OCI-LY1 (cell line): ENCODE measurements at regions not wholly inside any gene's neighbourhood (a gene's known extent, or its start where the extent isn't known, plus 50 kb on each side); places are given as distances from the start of the nearest gene placed in this dataset.

Experiments
- H2AFZ ChIP-seq: fragments of 200-600 bp; sonication (generic), shearing (Covaris generic); 2 replicates; pipeline ENCODE4 v1.6.0; 2014; ENCODE audit warnings: antibody characterized with exemption, mild to moderate bottlenecking, low read length
- H3F3A ChIP-seq: fragments of 200-600 bp; sonication (generic), shearing (Covaris generic); 2 replicates; pipeline ENCODE4 v1.6.0; 2014; ENCODE audit warnings: mild to moderate bottlenecking, antibody characterized with exemption, low read length, moderate library complexity; ENCODE audit not compliant: insufficient read depth
- H3K27ac ChIP-seq: fragments of 200-600 bp; sonication (generic); 2 replicates; pipeline ENCODE4 v1.5.1; 2014; ENCODE audit warnings: low read length, mixed run types, mild to moderate bottlenecking, low read depth; ENCODE audit not compliant: poor library complexity, severe bottlenecking
- H3K27me3 ChIP-seq: fragments of 200-600 bp; sonication (generic); 2 replicates; pipeline ENCODE4 v1.6.0; 2014; ENCODE audit warnings: antibody characterized with exemption, mild to moderate bottlenecking, low read length, moderate library complexity; ENCODE audit not compliant: insufficient read depth
- H3K36me3 ChIP-seq: fragments of 200-600 bp; sonication (generic); 2 replicates; pipeline ENCODE4 v1.6.1; 2014; ENCODE audit warnings: mild to moderate bottlenecking, antibody characterized with exemption, low read length, moderate library complexity, mixed read lengths; ENCODE audit not compliant: insufficient read depth
- H3K4me1 ChIP-seq: fragments of 200-600 bp; sonication (generic); 2 replicates; pipeline ENCODE4 v1.5.1; 2014; ENCODE audit warnings: mild to moderate bottlenecking, low read length, moderate library complexity; ENCODE audit not compliant: insufficient read depth, severe bottlenecking
- H3K4me2 ChIP-seq: fragments of 200-600 bp; sonication (generic), shearing (Covaris generic); 2 replicates; pipeline ENCODE4 v1.6.1; 2014; ENCODE audit warnings: low read length
- H3K4me3 ChIP-seq: fragments of 200-600 bp; sonication (generic); 2 replicates; pipeline ENCODE4 v1.5.1; 2014; ENCODE audit warnings: low read length, low read depth, mild to moderate bottlenecking, mixed read lengths; ENCODE audit not compliant: poor library complexity, severe bottlenecking
- H3K79me2 ChIP-seq: fragments of 200-600 bp; shearing (Covaris generic); 2 replicates; pipeline ENCODE4 v1.6.1; 2016; ENCODE audit warnings: mixed run types, low read length, mixed read lengths; ENCODE audit not compliant: insufficient read depth
- H3K9ac ChIP-seq: fragments of 200-600 bp; sonication (generic), shearing (Covaris generic); 2 replicates; pipeline ENCODE4 v1.6.1; 2014; ENCODE audit warnings: mild to moderate bottlenecking, low read length, mixed read lengths
- H3K9me2 ChIP-seq: fragments of 200-600 bp; sonication (generic), shearing (Covaris generic); 2 replicates; pipeline ENCODE4 v1.6.1; 2014; ENCODE audit warnings: low read depth, mild to moderate bottlenecking, low read length, mixed read lengths
- H3K9me3 ChIP-seq: fragments of 200-600 bp; shearing (Covaris generic); 2 replicates; pipeline ENCODE4 v1.6.1; 2014; ENCODE audit warnings: low read length, mixed read lengths
- H4K20me1 ChIP-seq: fragments of 200-600 bp; sonication (generic), shearing (Covaris generic); 2 replicates; pipeline ENCODE4 v1.6.0; 2016; ENCODE audit warnings: mild to moderate bottlenecking, low read length; ENCODE audit not compliant: insufficient read depth
- CTCF ChIP-seq: fragments of 200-600 bp; sonication (generic), shearing (Covaris generic); IDR thresholded peaks from 2 replicates; pipeline ENCODE4 v1.5.1; 2017; ENCODE audit warnings: mild to moderate bottlenecking, antibody characterized with exemption, low read length, moderate library complexity, mixed read lengths
- EZH2 ChIP-seq: fragments of 200-600 bp; sonication (generic), shearing (Covaris generic); IDR thresholded peaks from 2 replicates; pipeline ENCODE4 v1.8.0; 2017; ENCODE audit warnings: borderline replicate concordance, mixed run types, mild to moderate bottlenecking, antibody characterized with exemption, low read length, moderate library complexity, mixed read lengths

GRCh38 chr15:97717806-97718205 lies 242.7 kb upstream of the ARRDC4 start:
- Histone ChIP-seq H3F3A (no peaks in the 10 kb centered on the region), H4K20me1 (no peaks in the 10 kb centered on the region), H3K9me3 (no peaks in the 10 kb centered on the region), H3K79me2 (no peaks in the 10 kb centered on the region), H3K4me2 (no peak overlapping the region), H3K27ac (no peak overlapping the region), H3K4me1 (no peaks in the 10 kb centered on the region), H3K36me3 (no peaks in the 10 kb centered on the region), H3K27me3 (no peaks in the 10 kb centered on the region), H3K4me3 (no peak overlapping the region), H3K9ac (no peak overlapping the region), H3K9me2 (no peaks in the 10 kb centered on the region), H2AFZ (no peak overlapping the region)
- TF ChIP-seq CTCF (no peak), EZH2 (no peak)

- Histone ChIP-seq H3K4me1 (no peaks in the 10 kb centered on the region), H4K20me1 (no peaks in the 10 kb centered on the region), H3F3A (no peaks in the 10 kb centered on the region), H3K9me2 (no peaks in the 10 kb centered on the region), H3K27me3 (no peaks in the 10 kb centered on the region), H3K36me3 (no peaks in the 10 kb centered on the region), H3K4me2 (no peak overlapping the region), H3K79me2 (no peaks in the 10 kb centered on the region), H3K4me3 (no peak overlapping the region), H2AFZ (no peak overlapping the region), H3K9me3 (no peaks in the 10 kb centered on the region), H3K9ac (no peak overlapping the region), H3K27ac (no peak overlapping the region)
- no peak for TF ChIP-seq CTCF
Measured at GRCh38 chr15:97718509-97718908, 242.0 kb upstream of the ARRDC4 start.

- no peaks in the 10 kb centered on the region for H3K27me3 ChIP-seq
- TF ChIP-seq EZH2 (no peak), CTCF (no peak)
- no peaks in the 10 kb centered on the region for H3F3A ChIP-seq
Measured at GRCh38 chr15:97728791-97729190, 231.7 kb upstream of the ARRDC4 start.

More at GRCh38 chr15:97728791-97729190, 231.7 kb upstream of the ARRDC4 start:
- no peaks in the 10 kb centered on the region for H3K9me3 ChIP-seq
- H3K9me2 ChIP-seq: no peaks in the 10 kb centered on the region
- no peak overlapping the region for H3K4me3 ChIP-seq
- no peak overlapping the region for H3K9ac ChIP-seq
- H4K20me1 ChIP-seq: no peaks in the 10 kb centered on the region
- H3K79me2 ChIP-seq: no peaks in the 10 kb centered on the region
- no peak overlapping the region for H3K27ac ChIP-seq
- no peaks in the 10 kb centered on the region for H3K36me3 ChIP-seq
- H2AFZ ChIP-seq: no peak overlapping the region
- H3K4me2 ChIP-seq: no peak overlapping the region
- no peaks in the 10 kb centered on the region for H3K4me1 ChIP-seq
